Heart left ventricle (tissue), 13 donors: ENCODE measurements at regions not wholly inside any gene's neighbourhood (a gene's known extent, or its start where the extent isn't known, plus 50 kb on each side); places are given as distances from the start of the nearest gene placed in this dataset.

Experiments
- POLR2A ChIP-seq, 2 donors: fragments of 450-650 bp; IDR thresholded peaks; one replicate each; pipeline ENCODE4 v1.6.1; 2017; ENCODE audit warnings: antibody characterized with exemption in 2 of 2, mild to moderate bottlenecking in 2 of 2, moderate library complexity in 2 of 2
- TF ChIP-seq, protein P1 (sequence below), 12 donors: fragments of 200-600 bp; sonication (generic) in 4 of 12; IDR thresholded peaks; one replicate each; pipeline versions ENCODE4 v1.5.0 to v1.8.0; 2018 to 2022; ENCODE audit warnings: antibody characterized with exemption in 12 of 12, mild to moderate bottlenecking in 5 of 12
- donor health status: ischemic (EF 13 %, LVEDD 7.1; RV severe dilation, severe dysfunction).
- donor health status: DM: no; HTN: yes; CAD: no.
- donor health status: DM: no; HTN: no; CAD: no.
- donor health status: ischemic (EF 25% LVEDD 6.9; RV normal size, moderate dysfunction).
- donor health status: ischemic (EF 25% LVEDD 5.7; RV mildly dilated, moderate dysfunction).
- donor health status: ischemic (EF 35%, LVEDD 5.7; RV mildly dilated, moderate dysfunction).
- donor health status: nonischemic (EF 11% LVEDD 7.7; RV severe dilation, severe dysfunction).
- donor health status: DM: yes; HTN: yes; CAD: no.
- donor health status: PGD.
- donor health status: ischemic (EF 29% LVEDD 5.4; RV normal size, mild dysfunction).
- donor health status: nonischemic (EF 23%, LVEDD 6.1; RV moderate dilation, normal function).

DNA sequence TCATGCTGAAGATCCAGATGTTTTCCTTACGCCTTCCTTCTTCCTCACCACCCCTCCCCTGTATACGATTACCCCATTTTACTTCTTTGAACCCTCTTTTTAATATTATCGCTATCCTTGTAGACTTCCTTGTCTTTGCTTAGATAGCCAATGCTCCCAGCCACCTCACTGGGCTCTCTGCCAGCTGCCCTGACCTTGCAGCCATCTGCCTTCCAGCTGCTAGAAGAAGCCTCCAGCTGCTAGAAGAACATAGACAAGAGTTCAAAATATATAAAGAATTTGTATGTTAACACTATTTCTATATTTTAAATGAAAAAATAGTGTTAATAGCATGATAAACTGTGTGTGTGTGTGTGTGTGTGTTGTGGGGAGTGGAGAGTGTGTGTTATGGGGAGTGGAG lies 374.7 kb downstream of the ANKRD50 start:
- TF ChIP-seq POLR2A (IDR thresholded peaks at IDR 0.05) = no peak
- TF ChIP-seq, protein P1, sequence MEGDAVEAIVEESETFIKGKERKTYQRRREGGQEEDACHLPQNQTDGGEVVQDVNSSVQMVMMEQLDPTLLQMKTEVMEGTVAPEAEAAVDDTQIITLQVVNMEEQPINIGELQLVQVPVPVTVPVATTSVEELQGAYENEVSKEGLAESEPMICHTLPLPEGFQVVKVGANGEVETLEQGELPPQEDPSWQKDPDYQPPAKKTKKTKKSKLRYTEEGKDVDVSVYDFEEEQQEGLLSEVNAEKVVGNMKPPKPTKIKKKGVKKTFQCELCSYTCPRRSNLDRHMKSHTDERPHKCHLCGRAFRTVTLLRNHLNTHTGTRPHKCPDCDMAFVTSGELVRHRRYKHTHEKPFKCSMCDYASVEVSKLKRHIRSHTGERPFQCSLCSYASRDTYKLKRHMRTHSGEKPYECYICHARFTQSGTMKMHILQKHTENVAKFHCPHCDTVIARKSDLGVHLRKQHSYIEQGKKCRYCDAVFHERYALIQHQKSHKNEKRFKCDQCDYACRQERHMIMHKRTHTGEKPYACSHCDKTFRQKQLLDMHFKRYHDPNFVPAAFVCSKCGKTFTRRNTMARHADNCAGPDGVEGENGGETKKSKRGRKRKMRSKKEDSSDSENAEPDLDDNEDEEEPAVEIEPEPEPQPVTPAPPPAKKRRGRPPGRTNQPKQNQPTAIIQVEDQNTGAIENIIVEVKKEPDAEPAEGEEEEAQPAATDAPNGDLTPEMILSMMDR (IDR thresholded peaks at IDR 0.05) = no peak
